ENCODE measurements at regions not wholly inside any gene's neighbourhood (a gene's known extent, or its start where the extent isn't known, plus 50 kb on each side); places are given as distances from the start of the nearest gene placed in this dataset.
"Not testable (repeated sequence)": the region's sequence is repeated elsewhere in the genome, so short reads cannot be mapped to it uniquely, and the experiment has no call there.

GRCh38 chr4:111359602-111360001, 736.7 kb upstream of the PITX2 start:
- H3K9ac ChIP-seq (ENCODE audit: low read length in 3 of 3) = no peak overlapping the region
- FAIRE-seq (no peak), DNase-seq (no peak)
- intact Hi-C loops (cut with DNase I) = no loop called here
- TF ChIP-seq CTCF (IDR thresholded peaks at IDR 0.05; ENCODE audit: borderline replicate concordance, extremely low read depth, insufficient read depth) = no peak
- no peaks in the 10 kb centered on the region for H3K36me3 ChIP-seq (ENCODE audit: control insufficient read depth in 2 of 3, insufficient read depth in 3 of 3, low read length in 3 of 3)
- no peak overlapping the region for H3K27ac ChIP-seq (ENCODE audit: low read depth in 2 of 2, low read length in 2 of 2)
- peaks cover 0 to 6% (median 0%) of the 10 kb centered on the region in 3 donors for H3K9me3 ChIP-seq (ENCODE audit: control insufficient read depth in 2 of 3, insufficient read depth in 1 of 3, low read length in 3 of 3)
- no peaks in the 10 kb centered on the region for H3K27me3 ChIP-seq (ENCODE audit: control insufficient read depth, insufficient read depth, low read length)
- no peaks in the 10 kb centered on the region for H3K4me1 ChIP-seq (ENCODE audit: control insufficient read depth in 2 of 3, insufficient read depth in 2 of 3, low read depth in 1 of 3, low read length in 3 of 3)
- no peak overlapping the region for H3K4me3 ChIP-seq (ENCODE audit: low read length in 3 of 3)

GRCh38 chr4:111360906-111361305, 738.0 kb upstream of the PITX2 start:
- no peaks in the 10 kb centered on the region for H3K27me3 ChIP-seq (ENCODE audit: control insufficient read depth, insufficient read depth, low read length)
- H3K4me1 ChIP-seq (ENCODE audit: control insufficient read depth in 2 of 3, insufficient read depth in 2 of 3, low read depth in 1 of 3, low read length in 3 of 3) = no peaks in the 10 kb centered on the region
- H3K36me3 ChIP-seq (ENCODE audit: control insufficient read depth in 2 of 3, insufficient read depth in 3 of 3, low read length in 3 of 3) = no peaks in the 10 kb centered on the region
- no peak for DNase-seq
- H3K9ac ChIP-seq (ENCODE audit: low read length in 3 of 3) = no peak overlapping the region
- H3K27ac ChIP-seq (ENCODE audit: low read depth in 2 of 2, low read length in 2 of 2) = no peak overlapping the region
- intact Hi-C loops (cut with DNase I) = no loop called here
- H3K4me3 ChIP-seq (ENCODE audit: low read length in 3 of 3) = no peak overlapping the region
- FAIRE-seq = no peak
- no peak for TF ChIP-seq CTCF (IDR thresholded peaks at IDR 0.05; ENCODE audit: borderline replicate concordance, extremely low read depth, insufficient read depth)
- H3K9me3 ChIP-seq (ENCODE audit: control insufficient read depth in 2 of 3, insufficient read depth in 1 of 3, low read length in 3 of 3) = peaks cover 0 to 8% (median 0%) of the 10 kb centered on the region in 3 donors

- DNase-seq = peak in 1 of 5 donors; percentile 0
- Histone ChIP-seq H3K27ac (ENCODE audit: low read depth in 2 of 2, low read length in 2 of 2) (no peak overlapping the region), H3K9ac (ENCODE audit: low read length in 3 of 3) (no peak overlapping the region), H3K9me3 (ENCODE audit: control insufficient read depth in 2 of 3, insufficient read depth in 1 of 3, low read length in 3 of 3) (peaks cover 0 to 8% (median 2%) of the 10 kb centered on the region in 3 donors), H3K27me3 (ENCODE audit: control insufficient read depth, insufficient read depth, low read length) (no peaks in the 10 kb centered on the region), H3K4me1 (ENCODE audit: control insufficient read depth in 2 of 3, insufficient read depth in 2 of 3, low read depth in 1 of 3, low read length in 3 of 3) (no peaks in the 10 kb centered on the region), H3K4me3 (ENCODE audit: low read length in 3 of 3) (no peak overlapping the region), H3K36me3 (ENCODE audit: control insufficient read depth in 2 of 3, insufficient read depth in 3 of 3, low read length in 3 of 3) (no peaks in the 10 kb centered on the region)
- no peak for FAIRE-seq
- intact Hi-C loops (cut with DNase I) = no loop called here
- TF ChIP-seq CTCF (IDR thresholded peaks at IDR 0.05; ENCODE audit: borderline replicate concordance, extremely low read depth, insufficient read depth) = no peak
Observed at GRCh38 chr4:111362941-111363361, 740.1 kb upstream of the PITX2 start.

GRCh38 chr4:111377880-111378279, 755.0 kb upstream of the PITX2 start:
- H3K27me3 ChIP-seq (ENCODE audit: control insufficient read depth, insufficient read depth, low read length); FAIRE-seq; H3K27ac ChIP-seq (ENCODE audit: low read depth in 2 of 2, low read length in 2 of 2); H3K4me3 ChIP-seq (ENCODE audit: low read length in 3 of 3); DNase-seq; H3K9me3 ChIP-seq (ENCODE audit: control insufficient read depth in 2 of 3, insufficient read depth in 1 of 3, low read length in 3 of 3); intact Hi-C loops (cut with DNase I); H3K36me3 ChIP-seq (ENCODE audit: control insufficient read depth in 2 of 3, insufficient read depth in 3 of 3, low read length in 3 of 3); H3K4me1 ChIP-seq (ENCODE audit: control insufficient read depth in 2 of 3, insufficient read depth in 2 of 3, low read depth in 1 of 3, low read length in 3 of 3); H3K9ac ChIP-seq (ENCODE audit: low read length in 3 of 3): not testable (repeated sequence)
